HEK293 (cell line): ENCODE measurements at regions not wholly inside any gene's neighbourhood (a gene's known extent, or its start where the extent isn't known, plus 50 kb on each side); places are given as distances from the start of the nearest gene placed in this dataset.
"Not testable (repeated sequence)": the region's sequence is repeated elsewhere in the genome, so short reads cannot be mapped to it uniquely, and the experiment has no call there.

Experiments used
- CTCF ChIA-PET: fragments of 350-600 bp; formaldehyde crosslinking; extraction: SDS; loops from one replicate; lab custom pipeline; 2021; ENCODE audit warnings: antibody characterized with exemption; lab: Yijun Ruan, JAX
- POLR2A ChIA-PET: fragments of 300-600 bp; formaldehyde crosslinking; extraction: SDS; loops from one replicate; lab custom pipeline; 2020; ENCODE audit warnings: antibody characterized with exemption, inconsistent platforms; lab: Yijun Ruan, JAX
- H3K27ac ChIP-seq: fragments of 200-500 bp; sonication (Bioruptor generic); 2 replicates; pipeline ENCODE4 v1.5.1; 2014; ENCODE audit warnings: low read depth, low read length, control low read depth, inconsistent platforms; ENCODE audit errors: extremely low read depth
- H3K36me3 ChIP-seq, 2 experiments: fragments of 200-500 bp in 1 of 2; sonication (Bioruptor generic) in 1 of 2; 1 replicate in 1 of 2; 2 replicates in 1 of 2; pipeline ENCODE4 v1.5.1; 2014 to 2017; ENCODE audit warnings: inconsistent platforms in 2 of 2, low read length in 2 of 2; ENCODE audit not compliant: control insufficient read depth in 2 of 2, insufficient read depth in 1 of 2
- H3K4me1 ChIP-seq: fragments of 200-500 bp; sonication (Bioruptor generic); 2 replicates; pipeline ENCODE4 v1.5.1; 2014; ENCODE audit warnings: mild to moderate bottlenecking, low read length, inconsistent platforms; ENCODE audit not compliant: control insufficient read depth, insufficient read depth
- H3K4me3 ChIP-seq: 2 replicates; pipeline ENCODE4 v1.5.1; 2011; ENCODE audit warnings: low read depth, mild to moderate bottlenecking, control low read depth, low read length, moderate library complexity
- H3K9me3 ChIP-seq: fragments of 200-500 bp; sonication (Bioruptor generic); 2 replicates; pipeline ENCODE4 v1.5.1; 2014; ENCODE audit warnings: low read depth, low read length, inconsistent platforms; ENCODE audit not compliant: control insufficient read depth, insufficient read depth
- BCL11A ChIP-seq: fragments of 450-650 bp; formaldehyde crosslinking; IDR thresholded peaks from 2 replicates; pipeline ENCODE4 v1.5.1; 2016; ENCODE audit warnings: low read depth, missing biosample characterization, missing genetic modification characterization
- BCL6B ChIP-seq: fragments of 450-650 bp; formaldehyde crosslinking; IDR thresholded peaks from 2 replicates; pipeline ENCODE4 v1.5.1; 2017; ENCODE audit warnings: missing biosample characterization, missing genetic modification characterization
- KLF1 ChIP-seq: fragments of 450-650 bp; formaldehyde crosslinking; IDR thresholded peaks from 2 replicates; pipeline ENCODE4 v1.5.1; 2016; ENCODE audit warnings: missing biosample characterization, missing genetic modification characterization
- MYNN ChIP-seq: fragments of 450-650 bp; formaldehyde crosslinking; IDR thresholded peaks from 2 replicates; pipeline ENCODE4 v1.5.1; 2016; ENCODE audit warnings: missing biosample characterization, missing genetic modification characterization, borderline replicate concordance
- PBX3 ChIP-seq: sonication (generic); formaldehyde crosslinking; IDR thresholded peaks from 2 replicates; pipeline ENCODE4 v1.8.1; 2022; ENCODE audit warnings: mild to moderate bottlenecking, moderate library complexity, missing genetic modification reagents
- PRDM6 ChIP-seq: fragments of 450-650 bp; formaldehyde crosslinking; IDR thresholded peaks from 2 replicates; pipeline ENCODE4 v1.5.1; 2017; ENCODE audit warnings: missing biosample characterization, missing genetic modification characterization
- SP2 ChIP-seq: fragments of 450-650 bp; formaldehyde crosslinking; IDR thresholded peaks from 2 replicates; pipeline ENCODE4 v1.5.1; 2016; ENCODE audit warnings: missing biosample characterization, missing genetic modification characterization
- ZBTB8A ChIP-seq: fragments of 450-650 bp; formaldehyde crosslinking; IDR thresholded peaks from 2 replicates; pipeline ENCODE4 v1.5.1; 2016; ENCODE audit warnings: missing biosample characterization, missing genetic modification characterization
- ZNF146 ChIP-seq: fragments of 450-650 bp; formaldehyde crosslinking; IDR thresholded peaks from 2 replicates; pipeline ENCODE4 v1.5.1; 2016; ENCODE audit warnings: missing biosample characterization, missing genetic modification characterization
- ZNF214 ChIP-seq: fragments of 450-650 bp; formaldehyde crosslinking; IDR thresholded peaks from 2 replicates; pipeline ENCODE4 v1.5.1; 2017; ENCODE audit warnings: missing biosample characterization, mild to moderate bottlenecking, missing genetic modification characterization, borderline replicate concordance
- ZNF26 ChIP-seq: fragments of 450-650 bp; formaldehyde crosslinking; IDR thresholded peaks from 2 replicates; pipeline ENCODE4 v1.5.1; 2016; ENCODE audit warnings: missing biosample characterization, missing genetic modification characterization
- ZNF280D ChIP-seq: fragments of 450-650 bp; formaldehyde crosslinking; IDR thresholded peaks from 2 replicates; pipeline ENCODE4 v1.5.1; 2016; ENCODE audit warnings: missing biosample characterization, missing genetic modification characterization
- ZNF514 ChIP-seq: fragments of 450-650 bp; formaldehyde crosslinking; IDR thresholded peaks from 2 replicates; pipeline ENCODE4 v1.5.1; 2016; ENCODE audit warnings: missing biosample characterization, missing genetic modification characterization
- ZNF610 ChIP-seq: fragments of 450-650 bp; formaldehyde crosslinking; IDR thresholded peaks from 2 replicates; pipeline ENCODE4 v1.5.1; 2016; ENCODE audit warnings: missing biosample characterization, missing genetic modification characterization, borderline replicate concordance
- ZNF629 ChIP-seq: fragments of 450-650 bp; formaldehyde crosslinking; IDR thresholded peaks from 2 replicates; pipeline ENCODE4 v1.5.1; 2017; ENCODE audit warnings: missing biosample characterization, missing genetic modification characterization
- ZNF76 ChIP-seq: fragments of 450-650 bp; formaldehyde crosslinking; IDR thresholded peaks from 2 replicates; pipeline ENCODE4; 2016; ENCODE audit warnings: low read depth, missing biosample characterization, missing genetic modification characterization, borderline replicate concordance
- ZNF791 ChIP-seq: fragments of 450-650 bp; formaldehyde crosslinking; IDR thresholded peaks from 2 replicates; pipeline ENCODE4 v1.5.1; 2016; ENCODE audit warnings: missing biosample characterization, missing genetic modification characterization
- ZSCAN16 ChIP-seq: fragments of 450-650 bp; formaldehyde crosslinking; IDR thresholded peaks from 2 replicates; pipeline ENCODE4 v1.5.1; 2016; ENCODE audit warnings: missing biosample characterization, missing genetic modification characterization

- CTCF ChIA-PET, H3K36me3 ChIP-seq: not testable (repeated sequence)
- TF ChIP-seq ZNF214 (tag by site-specific recombination) (0 out of 2 replicates have a peak, but pooled peaks have one; percentile 43), ZNF146 (tag by site-specific recombination) (peak; percentile 86), ZNF280D (tag by site-specific recombination) (peak; percentile 52; the same call in 1 of the 2 replicates)
Measured at GRCh38 chr1:185517301-185517700, 200.3 kb upstream of the IVNS1ABP start.

GRCh38 chr1:185515696-185516095 lies 198.7 kb upstream of the IVNS1ABP start:
- no peak for TF ChIP-seq ZNF791 (tag by site-specific recombination)
- no peak for TF ChIP-seq PRDM6
- TF ChIP-seq BCL11A (tag by site-specific recombination), result no peak
- TF ChIP-seq KLF1 (tag by site-specific recombination), result no peak
- TF ChIP-seq ZNF26, result no peak
- TF ChIP-seq PBX3 (CRISPR knock-in tag), result no peak
- TF ChIP-seq ZNF629 (tag by site-specific recombination), result no peak
- TF ChIP-seq ZNF280D (tag by site-specific recombination), result no peak
- no peak for TF ChIP-seq BCL6B
- no peak for TF ChIP-seq ZNF514
- no peak for TF ChIP-seq ZNF610
- TF ChIP-seq MYNN (tag by site-specific recombination), result no peak
- no peak for TF ChIP-seq SP2 (tag by site-specific recombination)
- TF ChIP-seq ZNF76 (tag by site-specific recombination), result no peak
- TF ChIP-seq ZBTB8A (tag by site-specific recombination), result no peak
- TF ChIP-seq ZNF146 (tag by site-specific recombination), result no peak
- no peak for TF ChIP-seq ZSCAN16 (tag by site-specific recombination)
- TF ChIP-seq, all 188 proteins: peak for 0
- H3K4me1 ChIP-seq, result no peaks in the 10 kb centered on the region
- H3K4me3 ChIP-seq, result no peak overlapping the region
- ChIA-PET POLR2A (no interaction called here), CTCF (interaction anchor here (2.7 kb wide), 1 partner anchor 81 kb away, joined by 8 read pairs; no protein-coding TSS in a partner anchor)
- H3K9me3 ChIP-seq, result no peaks in the 10 kb centered on the region
- H3K36me3 ChIP-seq, result no peaks in the 10 kb centered on the region
- no peak overlapping the region for H3K27ac ChIP-seq

More at GRCh38 chr1:185517301-185517700, 200.3 kb upstream of the IVNS1ABP start:
- H3K27ac ChIP-seq, H3K4me3 ChIP-seq, H3K9me3 ChIP-seq, H3K4me1 ChIP-seq, POLR2A ChIA-PET: not testable (repeated sequence)
